GM21447 (cell line): ENCODE measurements at regions not wholly inside any gene's neighbourhood (a gene's known extent, or its start where the extent isn't known, plus 50 kb on each side); places are given as distances from the start of the nearest gene placed in this dataset.
"Not testable (repeated sequence)": the region's sequence is repeated elsewhere in the genome, so short reads cannot be mapped to it uniquely, and the experiment has no call there.

Source experiments
- ATAC-seq: cut with Tn5 transposase; IDR thresholded peaks from one replicate; pipeline ENCODE4 v1.9.1; 2021; ENCODE audit not compliant: unreplicated experiment

GRCh38 chr2:185628985-185629384 lies 109.6 kb upstream of the FSIP2 start:
- no peak for ATAC-seq

GRCh38 chr2:185633621-185634020 lies 105.0 kb upstream of the FSIP2 start:
- no peak for ATAC-seq

- no peak for ATAC-seq
These were observed 99.8 kb upstream of the FSIP2 start for GRCh38 chr2:185638771-185639170.

GRCh38 chr2:185640588-185640987 lies 98.0 kb upstream of the FSIP2 start:
- ATAC-seq = no peak

GRCh38 chr2:185643434-185643833 lies 95.2 kb upstream of the FSIP2 start:
- ATAC-seq = no peak

GRCh38 chr2:185644828-185645227 lies 93.8 kb upstream of the FSIP2 start:
- no peak for ATAC-seq

GRCh38 chr2:185645529-185645928 lies 93.1 kb upstream of the FSIP2 start:
- ATAC-seq = no peak

- ATAC-seq = no peak
These were observed 79.9 kb upstream of the FSIP2 start for GRCh38 chr2:185658750-185659149.

- ATAC-seq = no peak
These were observed 74.8 kb upstream of the FSIP2 start for GRCh38 chr2:185663811-185664210.

GRCh38 chr2:185664384-185664783 lies 74.2 kb upstream of the FSIP2 start:
- ATAC-seq = no peak

GRCh38 chr2:185665251-185665814 lies 73.3 kb upstream of the FSIP2 start:
- ATAC-seq = no peak

- ATAC-seq = no peak
These were observed 71.2 kb upstream of the FSIP2 start for GRCh38 chr2:185667452-185667851.

GRCh38 chr2:185668710-185669109 lies 69.9 kb upstream of the FSIP2 start:
- ATAC-seq = no peak

GRCh38 chr2:185674232-185674631 lies 64.4 kb upstream of the FSIP2 start:
- ATAC-seq = no peak

- ATAC-seq = no peak
These were observed 62.3 kb upstream of the FSIP2 start for GRCh38 chr2:185676316-185676715.

- ATAC-seq = not testable (repeated sequence)
These were observed 51.6 kb upstream of the FSIP2 start for GRCh38 chr2:185687001-185687400.

- no peak for ATAC-seq
These were observed 50.6 kb upstream of the FSIP2 start for GRCh38 chr2:185687967-185688366.
